GM19395 (cell line): ENCODE measurements at regions not wholly inside any gene's neighbourhood (a gene's known extent, or its start where the extent isn't known, plus 50 kb on each side); places are given as distances from the start of the nearest gene placed in this dataset.

Source experiments
- ATAC-seq: cut with Tn5 transposase; IDR thresholded peaks from one replicate; pipeline ENCODE4 v1.9.1; 2021; ENCODE audit warnings: mild to moderate bottlenecking, moderate library complexity; ENCODE audit not compliant: unreplicated experiment

DNA sequence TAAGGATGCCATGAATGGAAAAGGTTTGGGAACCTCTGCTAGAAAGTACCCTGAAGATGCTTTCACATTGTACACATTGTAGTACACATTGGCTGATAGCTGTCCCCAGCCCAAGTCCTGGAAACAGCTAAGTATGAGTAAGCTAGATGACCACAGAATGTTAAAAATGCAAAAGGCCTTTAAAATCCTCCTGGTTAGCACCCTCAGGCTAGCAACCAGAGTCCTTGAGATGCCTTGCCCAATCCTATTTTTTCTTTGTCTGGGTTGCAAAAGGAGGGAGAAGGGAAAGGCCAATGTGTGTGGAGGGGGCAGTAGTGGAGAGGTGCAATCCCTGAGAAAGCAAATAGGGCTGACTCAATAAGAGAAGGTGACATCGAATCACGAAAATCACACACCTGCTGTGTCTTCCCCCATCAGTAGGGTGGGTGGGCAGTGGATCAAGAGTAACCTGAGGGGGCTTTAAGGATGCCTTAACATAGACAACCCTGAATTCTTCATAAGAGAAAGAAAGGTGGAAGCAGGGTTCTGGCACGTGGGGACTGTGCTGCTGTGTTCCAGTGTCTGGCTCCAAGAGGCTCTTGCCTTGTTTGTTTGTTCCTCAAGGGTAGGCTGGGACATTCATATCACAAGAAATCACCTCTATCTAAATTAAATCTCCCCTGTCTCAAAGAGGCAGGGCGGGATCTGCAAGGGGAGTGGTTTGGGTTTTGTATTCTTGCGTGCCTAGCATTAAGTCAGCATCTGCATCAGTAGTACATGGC lies 266.2 kb upstream of the PLXNA2 start:
- no peak for ATAC-seq

DNA sequence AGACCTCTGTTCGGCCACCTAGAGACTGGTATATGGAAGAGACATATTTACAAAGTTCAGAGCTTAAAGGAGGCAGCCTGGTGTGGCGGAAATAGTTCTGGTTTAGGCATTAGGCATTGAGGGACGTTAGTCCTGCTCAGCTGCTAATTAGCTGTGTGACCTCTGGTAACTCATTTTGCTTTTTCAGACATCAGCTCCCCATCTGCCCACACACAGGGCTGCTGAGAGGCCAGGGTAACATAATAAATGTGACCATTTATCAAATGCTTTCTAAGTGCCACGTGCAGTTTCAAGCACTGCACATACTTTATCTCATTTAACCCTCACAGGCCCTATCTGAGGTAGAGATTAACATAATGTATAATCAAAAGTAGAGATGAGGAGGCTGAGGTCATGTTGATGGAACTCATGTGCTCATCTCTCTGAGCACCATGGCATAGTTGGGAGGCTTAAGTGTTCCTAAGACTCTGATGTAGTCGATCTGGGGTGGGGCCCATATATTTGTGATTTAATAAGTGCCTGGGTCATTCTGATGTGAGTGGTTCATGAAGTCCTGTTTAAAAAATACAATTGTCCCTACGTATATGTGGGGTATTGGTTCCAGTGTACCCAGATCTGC lies 267.2 kb upstream of the PLXNA2 start:
- ATAC-seq, result no peak

DNA sequence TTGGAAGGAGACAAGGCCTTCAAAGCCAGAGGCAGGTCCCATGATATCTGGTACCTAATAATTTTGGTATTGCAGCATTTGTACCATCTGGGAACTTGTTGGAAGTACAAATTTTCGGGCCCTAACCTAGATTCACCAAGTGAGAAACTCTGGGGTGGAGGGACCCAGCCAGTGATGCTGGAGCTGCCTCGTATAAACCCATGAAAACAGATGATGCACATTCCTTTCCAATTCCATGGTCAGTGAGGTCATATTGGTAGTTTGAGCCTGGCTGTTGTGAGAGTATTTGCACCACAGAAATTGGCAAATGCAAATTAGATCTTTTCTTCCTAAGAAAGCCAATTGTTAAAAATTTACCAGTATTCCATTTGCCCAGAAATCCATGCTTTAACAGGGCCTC lies 269.6 kb upstream of the PLXNA2 start:
- no peak for ATAC-seq

DNA sequence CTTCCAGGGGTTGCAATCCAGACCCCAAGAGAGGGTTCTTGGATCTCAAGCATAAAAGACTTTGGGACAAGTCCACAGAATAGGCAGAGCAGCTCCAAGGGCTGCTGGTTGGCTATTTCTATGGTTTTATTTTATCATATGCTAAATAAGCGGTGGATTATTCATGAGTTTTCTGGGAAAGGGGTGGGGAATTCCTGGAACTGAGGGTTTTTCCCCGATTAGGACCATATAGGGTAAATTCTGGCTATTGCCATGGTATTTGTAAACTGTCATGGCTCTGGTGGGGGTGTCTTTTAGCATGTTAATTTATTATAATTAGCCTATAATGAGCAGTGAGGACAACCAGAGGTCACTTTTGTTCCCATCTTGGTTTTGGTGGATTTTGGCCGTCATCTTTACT lies 270.9 kb upstream of the PLXNA2 start:
- ATAC-seq, result no peak

DNA sequence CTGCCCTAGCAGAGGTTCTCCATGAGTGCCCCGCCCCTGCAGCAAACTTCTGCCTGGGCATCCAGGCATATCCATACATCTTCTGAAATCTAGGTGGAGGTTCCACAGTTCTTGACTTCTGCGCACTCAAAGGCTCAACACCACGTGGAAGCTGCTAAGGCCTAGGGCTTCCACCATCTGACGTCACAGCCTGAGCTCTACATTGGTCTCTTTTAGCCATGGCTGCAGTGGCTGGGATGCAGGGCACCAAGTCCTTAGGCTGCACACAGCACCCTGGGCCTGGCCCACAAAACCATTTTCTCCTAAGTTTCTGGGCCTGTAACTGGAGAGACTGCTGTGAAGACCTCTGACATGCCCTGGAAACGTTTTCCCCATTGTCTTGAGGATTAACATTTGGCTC lies 272.6 kb upstream of the PLXNA2 start:
- ATAC-seq, result no peak

DNA sequence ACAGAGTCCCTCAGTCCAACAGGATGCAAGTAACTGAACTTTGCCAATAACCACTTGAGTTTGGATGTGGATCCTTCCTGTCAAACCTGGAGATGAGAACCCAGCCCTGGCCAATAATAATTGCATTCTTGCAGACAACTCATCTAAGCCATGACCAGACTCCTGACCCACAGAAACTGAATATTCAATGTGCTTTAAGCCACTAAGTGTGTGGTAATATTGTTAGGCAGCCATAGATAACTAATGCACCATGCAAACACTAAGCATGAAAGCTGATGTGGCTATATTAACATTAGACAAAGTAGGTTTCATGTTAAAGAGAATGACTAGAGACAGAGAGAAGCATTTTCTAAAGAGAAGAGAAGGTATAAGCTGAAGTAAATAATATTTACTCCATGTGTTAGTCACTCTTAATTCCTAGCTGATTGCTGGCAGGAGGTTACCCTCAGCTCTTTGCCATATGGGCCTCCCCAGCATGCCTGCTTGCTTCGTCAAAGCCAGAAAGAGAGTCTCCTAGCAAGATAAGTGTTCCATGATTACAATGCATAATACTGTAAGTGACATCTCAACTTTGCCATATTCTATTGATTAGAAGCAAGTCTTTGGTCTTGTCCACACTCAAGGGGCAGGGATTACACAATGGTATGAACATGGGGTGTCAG lies 276.4 kb upstream of the PLXNA2 start:
- ATAC-seq, result no peak

DNA sequence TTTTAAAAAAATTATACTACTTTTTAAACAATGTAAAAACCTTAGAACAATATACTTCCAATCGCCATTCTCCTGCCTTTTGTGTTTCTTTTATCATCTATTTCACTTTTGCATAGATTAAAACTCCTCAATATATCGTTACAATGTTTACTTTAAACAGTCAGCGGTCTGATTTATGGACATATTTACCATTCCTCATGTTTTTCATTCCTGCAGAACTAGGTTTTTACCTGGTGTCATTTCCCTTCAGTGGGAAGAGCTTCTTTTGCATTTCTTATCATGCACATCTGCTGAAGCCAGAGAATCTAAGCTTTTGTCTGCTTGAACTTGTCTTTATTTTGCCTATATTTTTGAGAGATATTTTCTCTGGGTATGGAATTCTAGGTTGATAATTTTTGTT lies 277.4 kb upstream of the PLXNA2 start:
- no peak for ATAC-seq

DNA sequence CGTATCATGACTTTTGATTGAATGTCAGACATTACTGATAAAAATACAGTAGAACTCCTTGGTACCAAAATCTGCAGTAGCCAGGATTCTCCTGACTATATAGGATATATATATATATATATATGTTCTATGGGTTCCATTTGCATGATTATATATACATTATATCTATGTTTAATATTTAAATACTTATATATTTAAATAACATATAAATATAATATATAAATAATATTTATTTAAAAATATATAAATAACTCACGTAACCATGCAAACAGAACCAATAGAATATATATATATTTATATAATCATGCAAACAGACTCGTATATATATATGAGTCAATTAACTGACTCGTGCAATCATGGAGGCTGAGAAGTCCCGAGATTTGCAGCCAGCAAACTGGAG lies 278.8 kb upstream of the PLXNA2 start:
- ATAC-seq, result no peak

DNA sequence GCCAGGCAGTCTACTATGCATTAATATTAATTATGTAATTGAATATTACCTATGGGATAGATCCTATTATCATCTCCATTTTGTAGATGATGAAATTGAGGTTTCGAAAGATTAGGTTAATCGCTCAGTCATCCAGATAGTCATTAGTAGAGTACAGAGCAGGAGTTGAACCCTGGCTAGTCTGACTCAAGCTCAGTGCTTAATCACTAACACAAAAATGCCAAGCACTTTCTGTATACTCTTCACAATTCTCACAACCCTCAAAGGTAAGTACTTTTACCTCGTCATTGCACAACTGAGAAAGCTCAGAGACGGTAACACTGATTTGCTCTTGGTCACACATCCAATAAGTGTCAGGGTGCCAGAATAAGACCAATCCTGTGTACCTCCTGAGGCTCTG lies 280.2 kb upstream of the PLXNA2 start:
- ATAC-seq, result no peak

DNA sequence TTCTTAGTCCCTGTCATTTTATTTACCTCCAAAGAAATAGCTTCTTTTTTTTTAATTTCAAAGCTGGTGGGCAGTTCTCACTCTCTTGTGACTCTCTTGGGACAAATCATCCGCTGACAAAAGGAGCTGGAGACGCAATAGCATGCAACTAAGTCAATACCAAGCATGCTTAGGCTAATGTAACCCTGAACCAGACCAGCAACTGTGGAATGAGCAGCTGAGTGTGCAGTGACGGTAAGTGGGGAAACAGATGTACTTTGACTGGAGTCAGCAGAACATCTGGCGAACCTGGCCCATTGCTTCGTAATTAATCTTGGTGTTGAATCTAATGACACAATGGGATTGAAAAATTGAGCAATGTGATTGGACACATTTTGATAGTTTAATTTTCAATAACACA lies 280.7 kb upstream of the PLXNA2 start:
- no peak for ATAC-seq

DNA sequence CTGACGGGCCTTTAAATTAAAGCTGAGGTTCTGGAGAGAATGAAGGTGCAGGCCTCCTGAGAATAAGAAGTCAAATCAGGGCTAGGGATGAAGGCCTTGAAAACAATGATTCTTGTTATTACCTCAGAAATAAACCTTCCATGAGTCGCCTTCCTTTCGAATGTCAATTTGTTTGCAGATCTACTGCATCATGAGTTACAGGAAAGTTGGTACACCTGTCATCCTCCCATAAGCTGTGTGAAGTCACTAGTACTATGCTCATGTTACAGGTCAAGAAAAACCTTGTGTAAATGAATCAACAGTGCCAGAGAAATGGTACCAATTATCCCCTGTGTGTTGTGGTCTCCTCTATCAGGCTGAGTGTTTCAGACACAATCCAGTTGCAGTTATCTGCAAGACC lies 281.2 kb upstream of the PLXNA2 start:
- ATAC-seq, result no peak

DNA sequence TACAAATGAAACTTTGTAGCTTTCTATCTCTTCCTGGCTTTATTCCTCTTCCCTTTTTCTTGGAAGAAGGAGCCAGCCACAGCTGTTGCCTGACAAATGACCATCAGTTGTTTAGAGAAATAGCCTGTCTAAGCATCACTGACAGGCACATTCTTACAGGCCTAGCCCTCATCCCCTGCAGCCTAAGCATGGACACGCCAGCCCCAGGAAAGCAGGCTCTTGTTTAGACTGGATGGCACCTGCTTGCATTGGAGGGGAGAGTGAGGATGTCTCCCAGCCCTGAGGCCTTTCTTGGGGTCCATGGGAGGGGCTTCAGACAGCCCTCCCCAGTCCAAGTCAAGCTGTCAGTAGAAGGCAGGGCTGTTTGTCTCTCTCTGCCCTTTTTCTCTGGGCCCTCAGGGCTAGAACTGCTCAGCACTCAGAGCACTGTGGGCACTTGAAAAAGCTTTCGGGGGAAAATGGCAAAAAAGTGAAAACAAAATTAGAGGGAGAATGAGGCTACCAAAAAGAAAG lies 282.5 kb upstream of the PLXNA2 start:
- ATAC-seq, result no peak

DNA sequence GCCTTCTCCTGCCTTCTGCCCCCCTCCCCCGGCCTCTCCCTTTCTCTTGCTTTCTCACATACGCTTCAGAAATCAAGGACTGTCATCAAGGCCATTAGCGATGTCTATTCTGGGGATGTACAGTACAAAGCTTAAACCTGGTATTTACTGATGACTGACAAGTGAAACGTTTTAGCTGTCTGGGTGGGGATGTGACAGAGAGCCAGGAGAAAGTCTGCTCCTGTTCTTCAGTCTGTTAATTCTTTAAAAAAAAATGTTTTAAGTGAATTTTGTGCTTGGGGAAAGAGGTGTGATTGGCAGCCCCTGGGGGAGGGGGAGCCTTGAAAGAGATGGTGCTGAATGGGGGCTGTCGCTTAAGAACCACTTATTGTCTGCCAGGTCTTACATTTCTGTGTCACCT lies 283.0 kb upstream of the PLXNA2 start:
- no peak for ATAC-seq

DNA sequence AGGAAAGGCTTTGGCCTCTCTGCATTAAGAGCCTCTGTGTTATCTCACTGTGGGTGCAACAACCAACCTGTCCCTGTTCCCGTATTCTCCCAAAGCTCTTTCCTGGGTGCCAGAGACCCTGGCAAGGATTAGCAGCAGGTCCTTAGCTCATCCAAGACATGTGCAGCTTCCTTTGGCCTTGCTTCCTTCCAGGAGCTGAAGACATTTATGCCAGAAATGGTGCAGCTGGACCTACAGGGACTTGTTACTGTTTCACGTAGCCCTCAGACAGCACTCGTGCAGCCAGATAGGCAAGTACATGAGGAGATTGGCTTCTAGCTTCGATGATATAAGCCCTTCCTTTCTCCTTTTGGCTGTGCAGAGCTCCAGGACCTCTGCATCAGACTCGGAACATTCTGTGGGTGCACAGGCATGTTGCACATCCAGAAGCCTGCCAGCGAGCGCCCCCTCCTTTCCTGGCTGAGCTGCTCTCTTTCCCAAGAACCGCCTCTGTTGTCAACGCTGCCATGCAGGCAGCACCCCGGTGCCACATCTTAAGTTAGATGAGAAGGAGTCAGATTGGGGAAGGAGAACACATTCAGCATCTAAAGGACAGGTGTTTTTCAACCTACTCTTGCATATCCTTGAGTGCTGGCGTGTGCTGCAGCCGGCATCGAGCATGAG lies 284.5 kb upstream of the PLXNA2 start:
- no peak for ATAC-seq

DNA sequence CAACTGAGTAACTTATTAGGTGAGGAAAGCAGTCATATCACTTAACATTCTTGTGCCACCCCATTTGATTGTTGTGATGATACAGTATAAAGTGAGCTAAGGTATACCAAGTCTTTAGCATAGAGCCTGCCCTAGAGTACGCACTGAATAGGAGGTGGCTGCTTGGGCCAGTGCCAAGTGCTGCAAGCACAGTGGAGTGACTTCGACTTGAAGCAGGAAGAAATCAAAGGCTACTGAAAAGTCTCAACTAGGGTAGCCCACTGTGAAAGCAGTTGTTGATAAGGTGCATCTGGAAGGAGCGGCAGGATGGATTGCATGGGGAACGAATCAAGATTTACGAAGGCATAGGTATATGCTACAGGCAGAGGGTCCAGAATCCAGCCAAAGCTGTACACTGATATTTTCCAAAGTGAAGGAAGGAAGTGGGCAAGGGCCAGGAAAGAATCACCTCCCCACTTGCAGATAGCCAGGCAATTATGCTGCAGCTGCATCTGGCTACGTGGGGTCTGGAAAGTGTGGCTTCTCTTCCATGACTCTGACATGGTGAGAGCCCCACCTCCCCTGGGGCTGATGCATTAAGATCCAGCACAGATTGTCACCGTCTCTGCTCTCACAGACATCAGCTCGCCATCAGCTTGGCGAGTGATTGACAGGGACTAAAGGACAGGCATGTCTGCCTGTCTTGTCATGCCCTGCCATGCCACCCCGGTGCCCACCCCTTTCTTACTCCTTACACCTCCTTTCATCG lies 287.0 kb upstream of the PLXNA2 start:
- no peak for ATAC-seq

DNA sequence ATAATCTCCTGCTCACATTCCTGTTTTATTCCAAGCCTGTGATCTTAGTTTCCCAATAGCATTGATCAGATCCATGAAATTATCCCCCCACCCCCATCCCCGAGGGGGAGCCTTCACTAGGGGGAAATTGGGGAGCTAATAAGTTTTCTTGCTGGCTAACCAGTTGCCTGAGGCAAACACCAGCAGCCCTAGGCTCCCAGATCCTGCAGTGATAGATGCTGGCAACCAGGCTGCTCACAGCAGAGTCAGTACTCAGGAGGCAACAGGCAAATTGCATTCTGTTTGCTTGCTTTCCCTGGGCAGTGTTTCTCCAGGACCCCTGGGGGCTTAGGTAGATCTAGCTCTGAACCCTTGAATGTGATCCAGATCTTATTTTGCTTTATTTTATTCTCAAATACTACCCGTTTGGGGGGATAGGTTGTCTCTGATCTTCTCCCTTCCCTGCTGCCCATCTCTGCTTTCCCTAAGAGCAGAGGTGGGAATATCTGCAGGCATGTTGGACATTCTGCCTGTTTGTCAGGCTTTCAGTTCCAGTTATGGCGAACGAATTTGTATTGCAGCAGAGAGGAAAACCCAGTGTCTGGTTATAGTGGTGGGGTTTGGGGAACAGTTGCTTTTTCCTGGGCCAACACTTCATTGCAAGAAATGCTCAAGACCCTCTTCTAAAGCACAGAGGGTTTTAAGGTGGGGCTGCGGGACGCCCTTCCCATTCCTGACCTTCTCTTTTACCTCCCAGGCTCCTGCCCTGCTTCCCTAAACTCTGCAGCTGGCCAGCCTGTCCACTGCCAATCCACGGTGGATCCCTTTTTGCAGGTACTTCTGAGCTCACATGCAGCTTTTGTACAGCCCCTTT lies 289.8 kb upstream of the PLXNA2 start:
- no peak for ATAC-seq

DNA sequence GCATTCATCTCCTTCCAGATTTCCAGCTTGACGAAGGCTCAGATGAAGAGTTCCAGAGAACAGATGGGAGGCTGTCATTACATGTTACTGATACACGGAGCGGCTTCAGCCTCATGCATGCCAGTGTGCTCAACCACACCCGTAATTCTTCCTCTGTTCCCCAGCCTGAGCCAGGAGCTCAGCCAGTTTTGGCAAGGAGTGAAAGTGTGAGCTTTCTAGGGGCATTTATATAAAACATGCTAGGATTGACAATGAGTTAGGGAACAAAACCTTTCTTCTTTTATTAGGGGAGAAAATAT lies 290.4 kb upstream of the PLXNA2 start:
- ATAC-seq, result no peak

DNA sequence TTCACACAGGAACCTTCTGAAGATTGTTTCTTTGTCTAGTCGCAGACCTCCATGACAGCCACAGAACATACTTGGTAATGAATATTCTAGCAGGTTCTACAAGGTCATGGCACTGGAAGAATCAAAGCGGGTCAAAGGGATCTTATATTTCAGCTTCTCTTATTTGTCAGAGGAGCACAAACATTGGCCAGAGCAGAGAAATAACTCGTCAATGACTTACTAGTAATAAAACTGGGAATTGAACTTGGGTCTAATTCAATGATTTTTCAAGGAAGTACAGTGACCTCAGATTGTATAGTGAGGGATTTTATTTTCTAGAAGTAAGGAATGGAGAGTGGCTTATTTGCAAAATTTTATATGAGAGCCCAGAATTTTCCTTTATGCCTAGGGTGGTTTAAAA lies 290.8 kb upstream of the PLXNA2 start:
- ATAC-seq, result no peak

DNA sequence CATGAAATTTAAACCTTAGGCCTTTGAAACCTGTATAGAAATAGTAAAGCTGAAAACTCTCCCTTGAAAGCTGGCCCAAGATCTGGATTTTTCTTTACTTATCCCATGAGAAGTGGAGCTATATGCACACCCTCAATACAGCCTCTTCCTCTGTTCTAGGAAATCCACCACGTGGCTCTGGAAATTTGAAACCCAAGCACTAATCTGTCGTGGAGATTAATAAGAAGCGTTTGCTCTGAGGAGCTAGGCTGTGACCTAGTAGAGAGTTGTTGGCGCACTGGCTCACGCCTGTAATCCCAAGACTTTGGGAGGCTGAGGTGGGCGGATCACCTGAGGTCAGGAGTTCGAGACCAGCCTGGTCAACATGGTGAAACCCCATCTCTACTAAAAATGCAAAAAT lies 291.3 kb upstream of the PLXNA2 start:
- no peak for ATAC-seq

DNA sequence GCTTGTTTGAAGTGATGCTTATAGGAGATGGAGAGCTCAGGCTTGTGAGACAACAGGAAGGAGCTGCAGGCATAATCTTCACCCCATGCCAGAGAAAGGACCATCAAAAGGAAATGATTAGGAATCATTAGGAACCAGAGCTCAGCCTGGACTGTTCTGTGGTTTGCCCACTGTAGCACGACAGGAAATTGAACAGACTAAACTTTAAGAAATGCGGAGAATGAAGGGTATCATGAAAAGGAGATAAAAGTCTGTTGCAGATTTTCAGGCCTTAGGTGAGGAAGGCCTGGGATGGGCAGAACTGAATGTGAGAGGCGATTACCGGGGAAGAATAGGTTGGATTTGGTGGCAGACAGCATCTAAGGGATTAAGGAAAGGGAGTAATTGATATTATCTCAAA lies 292.0 kb upstream of the PLXNA2 start:
- ATAC-seq, result no peak
